ENCODE measurements at regions not wholly inside any gene's neighbourhood (a gene's known extent, or its start where the extent isn't known, plus 50 kb on each side); places are given as distances from the start of the nearest gene placed in this dataset.

DNA sequence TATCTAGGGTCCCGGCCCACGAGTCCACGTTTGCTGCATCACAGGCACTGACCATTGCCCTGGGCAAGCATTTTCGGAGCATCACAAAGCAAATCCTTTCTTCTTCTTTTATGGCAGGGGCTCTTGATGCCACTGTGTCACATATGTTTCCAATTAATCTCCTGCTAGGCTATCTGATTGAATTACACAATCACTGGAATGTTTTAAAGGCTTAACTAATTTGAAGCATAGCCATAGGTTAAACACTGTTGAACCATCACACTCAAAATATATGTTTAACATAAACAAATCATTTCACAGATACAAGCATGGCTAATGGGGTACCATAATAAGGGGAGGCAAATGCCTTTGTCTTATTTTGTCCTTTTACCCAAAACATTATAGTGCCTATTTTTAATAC, 338.3 kb downstream of the POU4F1 start:
- no peaks in the 10 kb centered on the region for H3K36me3 ChIP-seq (ENCODE audit: insufficient read depth, low read length)
- H4K20me1 ChIP-seq (ENCODE audit: insufficient read depth): no peaks in the 10 kb centered on the region
- peaks cover 5% of the 10 kb centered on the region for H3K9me3 ChIP-seq (ENCODE audit: low read length)
- no peak overlapping the region for H3K4me2 ChIP-seq (ENCODE audit: low read length)
- H3F3A ChIP-seq (ENCODE audit: insufficient read depth, low read length, poor library complexity, severe bottlenecking): no peaks in the 10 kb centered on the region
- no peaks in the 10 kb centered on the region for H3K27me3 ChIP-seq (ENCODE audit: insufficient read depth, low read depth, low read length)
- no peaks in the 10 kb centered on the region for H3K9me2 ChIP-seq (ENCODE audit: insufficient read depth, low read length)
- no peak overlapping the region for H3K4me3 ChIP-seq (ENCODE audit: low read length)
- H2AFZ ChIP-seq (ENCODE audit: low read depth, low read length): no peak overlapping the region
- H3K9ac ChIP-seq (ENCODE audit: low read length): no peak overlapping the region
- TF ChIP-seq SMC3 (conservative IDR thresholded peaks at IDR 0.05; ENCODE audit: poor library complexity): no peak
- no peak for TF ChIP-seq MXI1 (conservative IDR thresholded peaks at IDR 0.05; ENCODE audit: poor library complexity, severe bottlenecking)
- TF ChIP-seq CTCF (IDR thresholded peaks at IDR 0.05; ENCODE audit: poor library complexity, severe bottlenecking): no peak
- no peak for TF ChIP-seq TAF1 (IDR thresholded peaks at IDR 0.05; ENCODE audit: low read depth)
- no peak for TF ChIP-seq REST (IDR thresholded peaks at IDR 0.05; ENCODE audit: borderline replicate concordance)
- no peak for TF ChIP-seq EP300 (conservative IDR thresholded peaks at IDR 0.05; ENCODE audit: poor library complexity, severe bottlenecking)
- TF ChIP-seq EZH2 (IDR thresholded peaks at IDR 0.05; ENCODE audit: borderline replicate concordance, insufficient read depth, low read length, poor library complexity, severe bottlenecking): no peak
- no peak for TF ChIP-seq RAD21 (conservative IDR thresholded peaks at IDR 0.05)
- TF ChIP-seq POLR2AphosphoS5 (IDR thresholded peaks at IDR 0.05): no peak
- H3K79me2 ChIP-seq (replicated peaks; ENCODE audit: insufficient read depth, low read length): no peaks in the 10 kb centered on the region
- H3K27ac ChIP-seq (ENCODE audit: low read length): no peak overlapping the region

- H3K27me3 ChIP-seq (ENCODE audit: insufficient read depth, low read depth, low read length): no peaks in the 10 kb centered on the region
- peaks cover 5% of the 10 kb centered on the region for H3K9me3 ChIP-seq (ENCODE audit: low read length)
- H3K9ac ChIP-seq (ENCODE audit: low read length): no peak overlapping the region
- no peak overlapping the region for H3K27ac ChIP-seq (ENCODE audit: low read length)
- no peak overlapping the region for H3K4me2 ChIP-seq (ENCODE audit: low read length)
- TF ChIP-seq REST (IDR thresholded peaks at IDR 0.05; ENCODE audit: borderline replicate concordance) (no peak), EP300 (conservative IDR thresholded peaks at IDR 0.05; ENCODE audit: poor library complexity, severe bottlenecking) (no peak), CTCF (IDR thresholded peaks at IDR 0.05; ENCODE audit: poor library complexity, severe bottlenecking) (no peak), MXI1 (conservative IDR thresholded peaks at IDR 0.05; ENCODE audit: poor library complexity, severe bottlenecking) (no peak), EZH2 (IDR thresholded peaks at IDR 0.05; ENCODE audit: borderline replicate concordance, insufficient read depth, low read length, poor library complexity, severe bottlenecking) (no peak), TAF1 (IDR thresholded peaks at IDR 0.05; ENCODE audit: low read depth) (no peak), POLR2AphosphoS5 (IDR thresholded peaks at IDR 0.05) (no peak)
- no peak overlapping the region for H3K4me3 ChIP-seq (ENCODE audit: low read length)
- H2AFZ ChIP-seq (ENCODE audit: low read depth, low read length): no peak overlapping the region
- no peaks in the 10 kb centered on the region for H4K20me1 ChIP-seq (ENCODE audit: insufficient read depth)
- no peaks in the 10 kb centered on the region for H3F3A ChIP-seq (ENCODE audit: insufficient read depth, low read length, poor library complexity, severe bottlenecking)
- H3K79me2 ChIP-seq (replicated peaks; ENCODE audit: insufficient read depth, low read length): no peaks in the 10 kb centered on the region
- H3K9me2 ChIP-seq (ENCODE audit: insufficient read depth, low read length): no peaks in the 10 kb centered on the region
- H3K36me3 ChIP-seq (ENCODE audit: insufficient read depth, low read length): no peaks in the 10 kb centered on the region
Measured at GRCh38 chr13:78258304-78258703, 339.7 kb upstream of the EDNRB start.

All from neural cell (in vitro differentiated cells).